ENCODE measurements at regions not wholly inside any gene's neighbourhood (a gene's known extent, or its start where the extent isn't known, plus 50 kb on each side); places are given as distances from the start of the nearest gene placed in this dataset.

DNA sequence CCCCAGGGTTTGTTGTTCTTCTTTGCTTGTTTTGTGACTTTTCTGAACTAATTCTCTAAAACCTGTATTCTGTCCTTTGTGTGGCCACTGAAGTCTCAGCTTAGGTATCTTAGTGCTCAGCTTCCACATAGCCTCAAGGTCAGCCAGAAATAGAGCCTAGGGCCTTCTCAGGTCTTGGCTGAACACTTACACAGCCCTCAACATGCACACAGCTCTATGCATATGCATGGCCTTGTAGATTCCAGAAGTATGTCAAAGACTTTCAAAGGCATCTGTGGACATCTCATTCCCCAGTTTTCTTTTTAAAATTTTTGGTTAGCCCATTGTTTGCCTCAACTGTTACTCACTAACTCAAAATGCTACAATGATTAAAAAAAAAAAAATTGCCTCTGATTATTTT lies 99.9 kb upstream of the GRIA1 start (continued):
- TF ChIP-seq, protein P1, sequence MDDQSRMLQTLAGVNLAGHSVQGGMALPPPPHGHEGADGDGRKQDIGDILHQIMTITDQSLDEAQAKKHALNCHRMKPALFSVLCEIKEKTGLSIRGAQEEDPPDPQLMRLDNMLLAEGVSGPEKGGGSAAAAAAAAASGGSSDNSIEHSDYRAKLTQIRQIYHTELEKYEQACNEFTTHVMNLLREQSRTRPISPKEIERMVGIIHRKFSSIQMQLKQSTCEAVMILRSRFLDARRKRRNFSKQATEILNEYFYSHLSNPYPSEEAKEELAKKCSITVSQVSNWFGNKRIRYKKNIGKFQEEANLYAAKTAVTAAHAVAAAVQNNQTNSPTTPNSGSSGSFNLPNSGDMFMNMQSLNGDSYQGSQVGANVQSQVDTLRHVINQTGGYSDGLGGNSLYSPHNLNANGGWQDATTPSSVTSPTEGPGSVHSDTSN (IDR thresholded peaks at IDR 0.05), result no peak
- TF ChIP-seq MYC (IDR thresholded peaks at IDR 0.05; ENCODE audit: borderline replicate concordance, low read length) (no peak), PHF8 (IDR thresholded peaks at IDR 0.05; ENCODE audit: borderline replicate concordance, low read depth) (no peak)
- TF ChIP-seq, protein P2, sequence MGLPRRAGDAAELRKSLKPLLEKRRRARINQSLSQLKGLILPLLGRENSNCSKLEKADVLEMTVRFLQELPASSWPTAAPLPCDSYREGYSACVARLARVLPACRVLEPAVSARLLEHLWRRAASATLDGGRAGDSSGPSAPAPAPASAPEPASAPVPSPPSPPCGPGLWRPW (IDR thresholded peaks at IDR 0.05), result no peak

DNA sequence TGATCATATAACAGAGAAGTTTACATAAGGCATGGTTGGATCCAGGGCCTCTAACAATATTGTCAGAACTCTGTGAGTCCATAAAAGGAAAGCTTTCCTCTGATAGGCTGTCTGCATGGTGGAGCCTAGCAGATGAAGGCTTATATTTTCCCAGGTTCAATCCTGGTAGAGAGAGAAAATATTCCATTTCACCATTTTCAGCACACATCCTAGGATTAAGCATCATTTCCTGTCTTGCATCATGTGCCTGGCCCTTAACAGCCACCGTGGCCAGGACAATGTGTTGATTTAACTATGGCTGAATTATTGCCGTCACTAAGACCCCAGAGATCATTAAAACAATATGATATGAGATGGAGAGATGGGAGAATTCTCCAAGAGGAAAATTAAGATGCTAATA lies 90.9 kb upstream of the GRIA1 start:
- H3K27ac ChIP-seq, result no peak overlapping the region
- TF ChIP-seq, protein P1 (IDR thresholded peaks at IDR 0.05), result no peak
- TF ChIP-seq MAZ (IDR thresholded peaks at IDR 0.05; ENCODE audit: borderline replicate concordance, low read depth, low read length) (no peak), CBX2 (IDR thresholded peaks at IDR 0.05; ENCODE audit: borderline replicate concordance, low read depth) (no peak), NFE2L2 (conservative IDR thresholded peaks at IDR 0.05; ENCODE audit: low read length) (no peak), EHF (CRISPR knock-in tag; IDR thresholded peaks at IDR 0.05) (no peak)
- TF ChIP-seq, protein P3, sequence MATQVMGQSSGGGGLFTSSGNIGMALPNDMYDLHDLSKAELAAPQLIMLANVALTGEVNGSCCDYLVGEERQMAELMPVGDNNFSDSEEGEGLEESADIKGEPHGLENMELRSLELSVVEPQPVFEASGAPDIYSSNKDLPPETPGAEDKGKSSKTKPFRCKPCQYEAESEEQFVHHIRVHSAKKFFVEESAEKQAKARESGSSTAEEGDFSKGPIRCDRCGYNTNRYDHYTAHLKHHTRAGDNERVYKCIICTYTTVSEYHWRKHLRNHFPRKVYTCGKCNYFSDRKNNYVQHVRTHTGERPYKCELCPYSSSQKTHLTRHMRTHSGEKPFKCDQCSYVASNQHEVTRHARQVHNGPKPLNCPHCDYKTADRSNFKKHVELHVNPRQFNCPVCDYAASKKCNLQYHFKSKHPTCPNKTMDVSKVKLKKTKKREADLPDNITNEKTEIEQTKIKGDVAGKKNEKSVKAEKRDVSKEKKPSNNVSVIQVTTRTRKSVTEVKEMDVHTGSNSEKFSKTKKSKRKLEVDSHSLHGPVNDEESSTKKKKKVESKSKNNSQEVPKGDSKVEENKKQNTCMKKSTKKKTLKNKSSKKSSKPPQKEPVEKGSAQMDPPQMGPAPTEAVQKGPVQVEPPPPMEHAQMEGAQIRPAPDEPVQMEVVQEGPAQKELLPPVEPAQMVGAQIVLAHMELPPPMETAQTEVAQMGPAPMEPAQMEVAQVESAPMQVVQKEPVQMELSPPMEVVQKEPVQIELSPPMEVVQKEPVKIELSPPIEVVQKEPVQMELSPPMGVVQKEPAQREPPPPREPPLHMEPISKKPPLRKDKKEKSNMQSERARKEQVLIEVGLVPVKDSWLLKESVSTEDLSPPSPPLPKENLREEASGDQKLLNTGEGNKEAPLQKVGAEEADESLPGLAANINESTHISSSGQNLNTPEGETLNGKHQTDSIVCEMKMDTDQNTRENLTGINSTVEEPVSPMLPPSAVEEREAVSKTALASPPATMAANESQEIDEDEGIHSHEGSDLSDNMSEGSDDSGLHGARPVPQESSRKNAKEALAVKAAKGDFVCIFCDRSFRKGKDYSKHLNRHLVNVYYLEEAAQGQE (IDR thresholded peaks at IDR 0.05), result no peak
- no peak for DNase-seq (ENCODE audit: low read depth in 1 of 2, low spot score in 1 of 2)
- no peak overlapping the region for H3K4me2 ChIP-seq
- no peak overlapping the region for H3K4me3 ChIP-seq
- ChIA-PET CTCF (no interaction called here), POLR2A (no interaction called here)
- H3K4me1 ChIP-seq, result no peaks in the 10 kb centered on the region
- ATAC-seq, result no peak
- WGBS (ENCODE audit: missing lambda C conversion rate), result 2% methylated on average over 2 of the region's 2 CpGs
- H3K9me3 ChIP-seq, result no peaks in the 10 kb centered on the region
- no peak for FAIRE-seq

DNA sequence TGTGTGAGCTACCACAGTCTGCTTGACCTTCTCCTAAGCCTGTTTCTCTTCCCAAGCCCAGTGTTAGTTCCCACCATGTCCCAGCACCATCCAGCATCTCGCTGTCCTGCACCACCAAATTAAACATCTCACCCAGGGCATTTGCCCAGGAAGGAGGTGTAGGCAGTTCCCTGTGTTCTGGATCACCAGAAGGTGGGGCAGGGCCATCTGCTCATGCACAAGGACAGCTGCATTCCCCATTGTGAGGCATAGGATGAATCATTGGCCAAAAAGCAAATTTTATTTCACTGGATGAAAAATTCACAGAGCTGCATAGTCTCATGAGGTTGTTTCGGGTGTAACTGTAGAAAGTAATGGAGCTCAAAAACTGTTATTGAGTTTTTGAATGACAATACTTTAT lies 89.5 kb upstream of the GRIA1 start:
- 4% methylated on average over 2 of the region's 2 CpGs for WGBS (ENCODE audit: missing lambda C conversion rate)

DNA sequence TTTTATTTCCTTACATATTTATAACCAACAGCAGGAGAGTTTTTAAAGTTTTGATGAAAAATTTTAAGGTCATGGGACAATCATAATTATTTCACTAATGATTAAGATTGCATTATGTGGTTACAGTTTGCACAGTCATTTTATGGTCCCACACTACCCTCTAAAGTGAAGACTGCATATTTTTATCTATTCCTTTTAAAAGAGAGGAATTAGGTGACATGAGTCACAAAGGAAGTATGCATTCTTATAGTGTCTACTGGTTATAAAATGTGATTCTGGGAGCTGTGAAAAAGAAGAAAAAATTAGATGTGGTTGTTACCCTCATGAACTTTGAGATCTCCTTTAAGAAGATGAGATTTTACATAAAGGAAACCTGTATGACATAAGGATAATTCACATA lies 87.9 kb upstream of the GRIA1 start:
- Histone ChIP-seq H3K4me2 (no peak overlapping the region), H3K4me3 (no peak overlapping the region), H3K27ac (no peak overlapping the region), H3K4me1 (no peaks in the 10 kb centered on the region), H3K9me3 (no peaks in the 10 kb centered on the region)
- TF ChIP-seq PHF8 (IDR thresholded peaks at IDR 0.05; ENCODE audit: borderline replicate concordance, low read depth) (no peak), HOXA7 (CRISPR knock-in tag; IDR thresholded peaks at IDR 0.05) (no peak), HOXB5 (CRISPR knock-in tag; IDR thresholded peaks at IDR 0.05) (no peak), CHD2 (IDR thresholded peaks at IDR 0.05; ENCODE audit: low read length, partially characterized antibody) (no peak), POLR2AphosphoS2 (conservative IDR thresholded peaks at IDR 0.05; ENCODE audit: low read length) (no peak), HOXB13 (CRISPR knock-in tag; IDR thresholded peaks at IDR 0.05; ENCODE audit: low read depth) (no peak), POLR2A (IDR thresholded peaks at IDR 0.05; ENCODE audit: low read length) (no peak), GATA3 (IDR thresholded peaks at IDR 0.05; ENCODE audit: borderline replicate concordance) (no peak)
- TF ChIP-seq, protein P4, sequence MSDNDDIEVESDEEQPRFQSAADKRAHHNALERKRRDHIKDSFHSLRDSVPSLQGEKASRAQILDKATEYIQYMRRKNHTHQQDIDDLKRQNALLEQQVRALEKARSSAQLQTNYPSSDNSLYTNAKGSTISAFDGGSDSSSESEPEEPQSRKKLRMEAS (IDR thresholded peaks at IDR 0.05), result no peak
- no peak for DNase-seq (ENCODE audit: low read depth in 1 of 2, low spot score in 1 of 2)
- no peak for FAIRE-seq
- ChIA-PET POLR2A (no interaction called here), CTCF (no interaction called here)
- ATAC-seq, result no peak

More for the DNA sequence above, 89.5 kb upstream of the GRIA1 start:
- TF ChIP-seq EHF (CRISPR knock-in tag; IDR thresholded peaks at IDR 0.05), result no peak
- TF ChIP-seq MAZ (IDR thresholded peaks at IDR 0.05; ENCODE audit: borderline replicate concordance, low read depth, low read length), result no peak
- TF ChIP-seq CEBPB (IDR thresholded peaks at IDR 0.05), result no peak
- no peak for TF ChIP-seq EP300 (IDR thresholded peaks at IDR 0.05)
- TF ChIP-seq RARB (CRISPR knock-in tag; IDR thresholded peaks at IDR 0.05), result no peak
- no peak for TF ChIP-seq NR3C1 (IDR thresholded peaks at IDR 0.05)
- TF ChIP-seq MYC (IDR thresholded peaks at IDR 0.05; ENCODE audit: borderline replicate concordance, low read length), result no peak
- TF ChIP-seq ZC3H11A (IDR thresholded peaks at IDR 0.05), result no peak
- TF ChIP-seq ESRRA (IDR thresholded peaks at IDR 0.05; ENCODE audit: borderline replicate concordance, low read length), result no peak
- TF ChIP-seq ZFP36 (IDR thresholded peaks at IDR 0.05; ENCODE audit: borderline replicate concordance, partially characterized antibody), result no peak
- TF ChIP-seq, protein P4 (IDR thresholded peaks at IDR 0.05), result no peak
- no peak for TF ChIP-seq KDM1A (IDR thresholded peaks at IDR 0.05; ENCODE audit: low read depth)
- no peak for TF ChIP-seq PHF8 (IDR thresholded peaks at IDR 0.05; ENCODE audit: borderline replicate concordance, low read depth)
- no peak for TF ChIP-seq FOSB (CRISPR knock-in tag; IDR thresholded peaks at IDR 0.05)
- Histone ChIP-seq H3K4me2 (no peak overlapping the region), H3K4me1 (no peaks in the 10 kb centered on the region), H3K9me3 (no peaks in the 10 kb centered on the region), H3K4me3 (no peak overlapping the region), H3K27ac (no peak overlapping the region)
- no peak for DNase-seq (ENCODE audit: low read depth in 1 of 2, low spot score in 1 of 2)
- ChIA-PET POLR2A (no interaction called here), CTCF (interaction anchor here (0.6 kb wide), 1 partner anchor 9 kb away, joined by 3 read pairs; no protein-coding TSS in a partner anchor)
- ATAC-seq, result no peak
- no peak for FAIRE-seq
